H9 (cell line): ENCODE measurements at regions not wholly inside any gene's neighbourhood (a gene's known extent, or its start where the extent isn't known, plus 50 kb on each side); places are given as distances from the start of the nearest gene placed in this dataset.

Source experiments
- DNase-seq: peaks from one replicate; pipeline ENCODE4 v3.0.0-alpha.2; 2017
- H2AFZ ChIP-seq: one replicate; pipeline ENCODE4 v1.6.1; 2013; ENCODE audit warnings: mild to moderate bottlenecking, low read length, control low read depth, moderate library complexity
- H2AK5ac ChIP-seq: 2 replicates; pipeline ENCODE4 v1.6.1; 2013; ENCODE audit warnings: low read length, control low read depth, mixed read lengths; ENCODE audit not compliant: insufficient read length
- H2BK120ac ChIP-seq: one replicate; pipeline ENCODE4 v1.6.1; 2013; ENCODE audit warnings: low read depth, mild to moderate bottlenecking, low read length, control low read depth, inconsistent platforms; ENCODE audit not compliant: poor library complexity, severe bottlenecking
- H2BK12ac ChIP-seq: 2 replicates; pipeline ENCODE4 v1.6.1; 2013; ENCODE audit warnings: low read length, control low read depth, mixed read lengths, low read depth; ENCODE audit not compliant: insufficient read length
- H2BK15ac ChIP-seq: 2 replicates; pipeline ENCODE4 v1.6.1; 2013; ENCODE audit warnings: low read depth, low read length, control low read depth
- H2BK20ac ChIP-seq: one replicate; pipeline ENCODE4 v1.6.1; 2013; ENCODE audit warnings: low read depth, mild to moderate bottlenecking, low read length, control low read depth, inconsistent platforms; ENCODE audit not compliant: poor library complexity, severe bottlenecking
- H2BK5ac ChIP-seq: 2 replicates; pipeline ENCODE4 v1.6.1; 2013; ENCODE audit warnings: low read length, control low read depth, mixed read lengths; ENCODE audit not compliant: insufficient read length
- H3K14ac ChIP-seq: 2 replicates; pipeline ENCODE4 v1.6.1; 2013; ENCODE audit warnings: low read length, control low read depth; ENCODE audit not compliant: insufficient read depth
- H3K18ac ChIP-seq: 2 replicates; pipeline ENCODE4 v1.6.1; 2013; ENCODE audit warnings: low read depth, mild to moderate bottlenecking, mixed read lengths, low read length, control low read depth; ENCODE audit not compliant: insufficient read length
- H3K23ac ChIP-seq: 2 replicates; pipeline ENCODE4 v1.6.1; 2013; ENCODE audit warnings: low read length, control low read depth, mixed read lengths, low read depth; ENCODE audit not compliant: insufficient read length
- H3K23me2 ChIP-seq: 2 replicates; pipeline ENCODE4 v1.6.1; 2013; ENCODE audit warnings: low read depth, mild to moderate bottlenecking, mixed read lengths, low read length, control low read depth; ENCODE audit not compliant: insufficient read length, poor library complexity, severe bottlenecking
- H3K27ac ChIP-seq: 2 replicates; pipeline ENCODE4 v1.5.1; 2013; ENCODE audit warnings: low read length, control low read depth, mixed read lengths, low read depth; ENCODE audit not compliant: insufficient read length
- H3K27me3 ChIP-seq: 2 replicates; pipeline ENCODE4 v1.6.1; 2013; ENCODE audit warnings: low read length, control low read depth, inconsistent platforms; ENCODE audit not compliant: insufficient read depth
- H3K4ac ChIP-seq: 2 replicates; pipeline ENCODE4 v1.6.1; 2013; ENCODE audit warnings: low read depth, mild to moderate bottlenecking, control low read depth, inconsistent platforms, low read length, moderate library complexity
- H3K4me1 ChIP-seq: 2 replicates; pipeline ENCODE4 v1.6.1; 2013; ENCODE audit warnings: low read length, control low read depth, inconsistent platforms; ENCODE audit not compliant: insufficient read depth
- H3K4me2 ChIP-seq: 2 replicates; pipeline ENCODE4 v1.6.1; 2013; ENCODE audit warnings: low read length, control low read depth, mixed read lengths; ENCODE audit not compliant: insufficient read length, insufficient read depth
- H3K56ac ChIP-seq: 2 replicates; pipeline ENCODE4 v1.6.1; 2013; ENCODE audit warnings: low read depth, mild to moderate bottlenecking, mixed read lengths, low read length, control low read depth; ENCODE audit not compliant: insufficient read length
- H3K79me1 ChIP-seq: 2 replicates; pipeline ENCODE4 v1.6.1; 2013; ENCODE audit warnings: low read depth, mild to moderate bottlenecking, moderate library complexity, low read length, control low read depth, inconsistent platforms; ENCODE audit not compliant: insufficient read depth, poor library complexity, severe bottlenecking
- H3K79me2 ChIP-seq: 2 replicates; pipeline ENCODE4 v1.6.1; 2013; ENCODE audit warnings: low read length, control low read depth, inconsistent platforms; ENCODE audit not compliant: insufficient read depth
- H3K9ac ChIP-seq: 2 replicates; pipeline ENCODE4 v1.6.1; 2013; ENCODE audit warnings: low read length, control low read depth, mixed read lengths; ENCODE audit not compliant: insufficient read length; ENCODE audit errors: extremely low read depth
- H3K9me3 ChIP-seq: one replicate; pipeline ENCODE4 v1.6.1; 2013; ENCODE audit warnings: low read depth, low read length, inconsistent platforms; ENCODE audit not compliant: control insufficient read depth
- H3T11ph ChIP-seq: one replicate; pipeline ENCODE4 v1.6.1; 2013; ENCODE audit warnings: mild to moderate bottlenecking, low read length, control low read depth, inconsistent platforms
- H4K20me1 ChIP-seq: one replicate; pipeline ENCODE4 v1.6.1; 2013; ENCODE audit not compliant: control insufficient read depth, insufficient read length, insufficient read depth
- H4K5ac ChIP-seq: 2 replicates; pipeline ENCODE4 v1.6.1; 2013; ENCODE audit warnings: low read depth, mild to moderate bottlenecking, mixed read lengths, low read length, control low read depth; ENCODE audit not compliant: insufficient read length
- H4K8ac ChIP-seq: replicated peaks from 2 replicates; pipeline ENCODE4 v1.6.1; 2013; ENCODE audit warnings: low read length, control low read depth, mixed read lengths, low read depth; ENCODE audit not compliant: insufficient read length
- H4K91ac ChIP-seq: 2 replicates; pipeline ENCODE4 v1.6.1; 2013; ENCODE audit warnings: low read depth, mild to moderate bottlenecking, moderate library complexity, mixed read lengths, low read length, control low read depth; ENCODE audit not compliant: insufficient read length
- H3K27ac Mint-ChIP-seq, 3 experiments: 2 replicates in 2 of 3; 3 replicates in 1 of 3; pipeline ENCODE4 v1.8.0; 2020 to 2021; ENCODE audit warnings: mixed read lengths in 3 of 3, mild to moderate bottlenecking in 1 of 3, moderate library complexity in 1 of 3
- H3K27me3 Mint-ChIP-seq: 2 replicates; pipeline ENCODE4 v1.8.0; 2021; ENCODE audit warnings: low read depth, mild to moderate bottlenecking, moderate library complexity, mixed read lengths
- H3K36me3 Mint-ChIP-seq, 3 experiments: 2 replicates in 2 of 3; 3 replicates in 1 of 3; pipeline ENCODE4 v1.8.0; 2020 to 2021; ENCODE audit warnings: low read depth in 3 of 3, mixed read lengths in 3 of 3; ENCODE audit not compliant: insufficient read depth in 1 of 3
- H3K4me1 Mint-ChIP-seq, 2 experiments: 2 replicates each; pipeline ENCODE4 v1.8.0; 2020; ENCODE audit warnings: mixed read lengths in 2 of 2
- H3K4me3 Mint-ChIP-seq, 2 experiments: 2 replicates in 1 of 2; 3 replicates in 1 of 2; pipeline ENCODE4 v1.8.0; 2020 to 2021; ENCODE audit warnings: mild to moderate bottlenecking in 2 of 2, mixed read lengths in 2 of 2, moderate library complexity in 1 of 2
- H3K9me3 Mint-ChIP-seq, 2 experiments: 2 replicates in 1 of 2; 3 replicates in 1 of 2; pipeline ENCODE4 v1.8.0; 2020; ENCODE audit warnings: mild to moderate bottlenecking in 2 of 2, mixed read lengths in 2 of 2, moderate library complexity in 1 of 2
- CTCF ChIP-seq: fragments of 200-600 bp; sonication (generic); conservative IDR thresholded peaks from 3 replicates; pipeline ENCODE4 v1.8.0; 2021; ENCODE audit warnings: antibody characterized with exemption, mild to moderate bottlenecking
- WGBS: extraction: QIAGEN DNeasy Blood & Tissue Kit; methylation state at CpG from one replicate; pipeline ENCODE4 v1.1.7; 2013; ENCODE audit warnings: missing lambda C conversion rate, low lambda C conversion rate, mixed read lengths; ENCODE audit not compliant: insufficient read length; ENCODE audit errors: extremely low coverage; 5-methylcytosine and 5-hydroxymethylcytosine counted together

- Histone ChIP-seq H2AFZ (no peak overlapping the region), H4K91ac (no peak overlapping the region), H3K4ac (no peak overlapping the region), H3K23ac (no peak overlapping the region), H3K56ac (no peak overlapping the region), H3K4me2 (no peak overlapping the region), H3K27me3 (no peaks in the 10 kb centered on the region), H2BK120ac (no peak overlapping the region), H2BK5ac (no peak overlapping the region), H3K9me3 (no peaks in the 10 kb centered on the region), H2BK15ac (no peak overlapping the region), H2BK20ac (no peak overlapping the region), H3K14ac (no peak overlapping the region), H3K79me1 (no peaks in the 10 kb centered on the region), H3K18ac (no peak overlapping the region), H4K5ac (no peak overlapping the region), H3T11ph (no peak overlapping the region), H3K4me1 (no peaks in the 10 kb centered on the region), H3K27ac (no peak overlapping the region), H2BK12ac (no peak overlapping the region), H3K23me2 (no peaks in the 10 kb centered on the region), H4K20me1 (no peaks in the 10 kb centered on the region), H4K8ac (no peak overlapping the region), H3K9ac (no peak overlapping the region), H3K79me2 (no peaks in the 10 kb centered on the region), H2AK5ac (no peak overlapping the region)
- peaks cover 0 to 2% of the 10 kb centered on the region in 2 experiments; a peak in 2 of 4 replicates for H3K4me1 Mint-ChIP-seq
- no CpG with 5 or more reads among the region's 1 CpG for WGBS
- no peak for DNase-seq
- H3K4me3 Mint-ChIP-seq: no peak overlapping the region
- peaks cover 5% of the 10 kb centered on the region for H3K27me3 Mint-ChIP-seq
- no peak overlapping the region for H3K27ac Mint-ChIP-seq
- H3K9me3 Mint-ChIP-seq: peaks cover under 1 to 5% of the 10 kb centered on the region in 2 experiments; a peak in 3 of 5 replicates
- TF ChIP-seq CTCF: no peak
- 0 out of 7 replicates have a peak, but pooled peaks cover 0 to 4% (median 2%) of the 10 kb centered on the region in 3 experiments for H3K36me3 Mint-ChIP-seq
Observed at GRCh38 chr16:47938272-47938671, 217.5 kb downstream of the ABCC12 start.
